ENCODE measurements at regions not wholly inside any gene's neighbourhood (a gene's known extent, or its start where the extent isn't known, plus 50 kb on each side); places are given as distances from the start of the nearest gene placed in this dataset.
A peak's percentile ranks its signal among the peaks of the same experiment; 100 is the strongest.

GRCh38 chr11:16605894-16606783, 132.3 kb upstream of the C11orf58 start (continued):
- TF ChIP-seq ZNF235 (CRISPR knock-in tag; IDR thresholded peaks at IDR 0.05; ENCODE audit: borderline replicate concordance) = no peak
- TF ChIP-seq HMGXB4 (CRISPR knock-in tag; IDR thresholded peaks at IDR 0.05; ENCODE audit: borderline replicate concordance in 1 of 2, low read depth in 1 of 2) = peak; percentile 53 to 73
- TF ChIP-seq SOX6 (IDR thresholded peaks at IDR 0.05) = no peak
- peak; percentile 50 for TF ChIP-seq SOX6 (CRISPR knock-in tag; IDR thresholded peaks at IDR 0.05)
- peak; percentile 36 for TF ChIP-seq FOSL2 (CRISPR knock-in tag; IDR thresholded peaks at IDR 0.05)
- no peak for TF ChIP-seq RBM22 (optimal IDR thresholded peaks at IDR 0.05; ENCODE audit: low read length)
- TF ChIP-seq ZMYM4 (CRISPR knock-in tag; IDR thresholded peaks at IDR 0.05) = peak; percentile 44; the same call in 1 of the 2 replicates
- no peak for TF ChIP-seq ZBTB38 (CRISPR knock-in tag; IDR thresholded peaks at IDR 0.05)
- peak; percentile 85 for TF ChIP-seq BCL6 (CRISPR knock-in tag; IDR thresholded peaks at IDR 0.05)
- TF ChIP-seq ARID5B (CRISPR knock-in tag; IDR thresholded peaks at IDR 0.05) = 0 out of 2 replicates have a peak, but pooled peaks have one; percentile 21
- no peak for TF ChIP-seq MEF2D (CRISPR knock-in tag; IDR thresholded peaks at IDR 0.05)
- TF ChIP-seq ERF (CRISPR knock-in tag; IDR thresholded peaks at IDR 0.05) = 0 out of 2 replicates have a peak, but pooled peaks have one; percentile 40
- TF ChIP-seq TMF1 (CRISPR knock-in tag; IDR thresholded peaks at IDR 0.05; ENCODE audit: low read depth) = no peak
- 0 out of 2 replicates have a peak, but pooled peaks have one; percentile 20 for TF ChIP-seq HOXA3 (CRISPR knock-in tag; IDR thresholded peaks at IDR 0.05)
- TF ChIP-seq CBX2 (IDR thresholded peaks at IDR 0.05; ENCODE audit: low read depth, low read length) = no peak; the same call in 1 of the 2 replicates
- TF ChIP-seq CBX2 (CRISPR knock-in tag; IDR thresholded peaks at IDR 0.05; ENCODE audit: low read depth) = 0 out of 2 replicates have a peak, but pooled peaks have one; percentile 25
- TF ChIP-seq ZNF512 (CRISPR knock-in tag; IDR thresholded peaks at IDR 0.05) = 0 out of 2 replicates have a peak, but pooled peaks have one; percentile 50
- no peak for TF ChIP-seq PAWR (CRISPR knock-in tag; IDR thresholded peaks at IDR 0.05; ENCODE audit: borderline replicate concordance)
- TF ChIP-seq ZBTB43 (CRISPR knock-in tag; conservative IDR thresholded peaks at IDR 0.05) = no peak
- TF ChIP-seq STAG1 (CRISPR knock-in tag; IDR thresholded peaks at IDR 0.05) = peak; percentile 88
- TF ChIP-seq MLLT10 (CRISPR knock-in tag; IDR thresholded peaks at IDR 0.05) = no peak
